ENCODE measurements at regions not wholly inside any gene's neighbourhood (a gene's known extent, or its start where the extent isn't known, plus 50 kb on each side); places are given as distances from the start of the nearest gene placed in this dataset.

DNA sequence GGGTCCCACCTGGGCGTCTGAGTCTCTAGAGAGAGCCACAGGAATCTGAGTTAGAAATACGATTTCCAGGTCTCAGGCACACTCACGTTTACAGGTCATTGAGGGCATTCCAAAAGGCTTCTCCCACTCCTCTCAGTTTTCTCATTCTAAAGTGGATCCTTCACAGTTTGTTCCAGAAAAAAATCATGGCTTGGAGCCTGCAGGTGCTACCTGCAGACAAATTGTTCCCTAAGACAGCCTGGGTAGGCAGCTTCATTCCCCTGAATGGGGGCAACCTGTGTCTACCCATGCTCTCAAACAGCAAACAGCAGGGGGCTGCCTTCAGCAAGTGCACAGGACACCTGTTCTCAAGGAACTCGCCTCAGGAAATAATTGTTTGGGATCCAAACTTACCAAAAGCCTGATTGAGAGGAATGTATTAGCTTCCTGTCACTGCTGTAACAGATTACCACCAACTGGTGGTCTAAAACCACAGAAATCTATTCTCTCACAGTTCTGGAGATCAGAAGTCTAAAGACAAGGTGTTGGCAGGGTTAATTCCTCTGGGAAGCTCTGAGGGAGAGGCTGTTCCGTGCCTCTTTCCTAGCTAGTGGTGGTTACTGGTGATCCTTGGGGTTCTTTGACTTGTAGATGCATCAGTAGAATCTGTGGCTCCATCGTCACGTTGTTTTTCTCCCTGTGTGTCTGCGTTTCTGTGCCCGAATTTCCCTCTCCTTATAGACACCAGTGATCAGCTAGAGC is 117.2 kb downstream of the RAB11FIP2 start:
- no peak overlapping the region for H3K4me3 Mint-ChIP-seq (ENCODE audit: unreplicated experiment)
- H3K9me3 Mint-ChIP-seq (ENCODE audit: unreplicated experiment), result no peaks in the 10 kb centered on the region
- TF ChIP-seq, protein P1, sequence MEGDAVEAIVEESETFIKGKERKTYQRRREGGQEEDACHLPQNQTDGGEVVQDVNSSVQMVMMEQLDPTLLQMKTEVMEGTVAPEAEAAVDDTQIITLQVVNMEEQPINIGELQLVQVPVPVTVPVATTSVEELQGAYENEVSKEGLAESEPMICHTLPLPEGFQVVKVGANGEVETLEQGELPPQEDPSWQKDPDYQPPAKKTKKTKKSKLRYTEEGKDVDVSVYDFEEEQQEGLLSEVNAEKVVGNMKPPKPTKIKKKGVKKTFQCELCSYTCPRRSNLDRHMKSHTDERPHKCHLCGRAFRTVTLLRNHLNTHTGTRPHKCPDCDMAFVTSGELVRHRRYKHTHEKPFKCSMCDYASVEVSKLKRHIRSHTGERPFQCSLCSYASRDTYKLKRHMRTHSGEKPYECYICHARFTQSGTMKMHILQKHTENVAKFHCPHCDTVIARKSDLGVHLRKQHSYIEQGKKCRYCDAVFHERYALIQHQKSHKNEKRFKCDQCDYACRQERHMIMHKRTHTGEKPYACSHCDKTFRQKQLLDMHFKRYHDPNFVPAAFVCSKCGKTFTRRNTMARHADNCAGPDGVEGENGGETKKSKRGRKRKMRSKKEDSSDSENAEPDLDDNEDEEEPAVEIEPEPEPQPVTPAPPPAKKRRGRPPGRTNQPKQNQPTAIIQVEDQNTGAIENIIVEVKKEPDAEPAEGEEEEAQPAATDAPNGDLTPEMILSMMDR (IDR thresholded peaks at IDR 0.05; ENCODE audit: unreplicated experiment), result no peak
- H3K27me3 Mint-ChIP-seq (ENCODE audit: unreplicated experiment), result no peaks in the 10 kb centered on the region
- H3K27ac Mint-ChIP-seq (ENCODE audit: unreplicated experiment), result no peak overlapping the region
- no peak for DNase-seq (ENCODE audit: low spot score)
- H3K36me3 Mint-ChIP-seq (ENCODE audit: low read depth, unreplicated experiment), result no peaks in the 10 kb centered on the region
- H3K4me1 Mint-ChIP-seq (ENCODE audit: unreplicated experiment), result peaks cover 7% of the 10 kb centered on the region

DNA sequence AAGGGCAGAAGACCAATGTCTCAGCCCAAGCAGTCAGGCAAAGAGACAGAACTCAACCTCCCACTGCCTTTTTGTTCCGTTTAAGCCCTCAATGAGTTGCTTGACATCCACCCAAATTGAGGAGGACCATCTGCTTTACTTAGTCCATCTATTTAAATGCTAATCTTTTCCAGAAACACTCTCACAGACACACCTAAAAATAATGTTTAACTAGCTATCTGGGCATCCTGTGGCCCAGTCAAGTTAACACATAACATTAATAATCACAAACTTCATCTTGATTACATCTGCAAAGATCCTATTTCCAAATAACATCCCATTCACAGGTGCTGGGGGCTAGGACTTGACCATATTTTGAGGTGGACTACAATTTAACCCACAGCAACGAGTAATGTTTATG is 115.7 kb downstream of the RAB11FIP2 start:
- Mint-ChIP-seq H3K9me3 (ENCODE audit: unreplicated experiment) (no peaks in the 10 kb centered on the region), H3K36me3 (ENCODE audit: low read depth, unreplicated experiment) (no peaks in the 10 kb centered on the region), H3K27ac (ENCODE audit: unreplicated experiment) (no peak overlapping the region), H3K27me3 (ENCODE audit: unreplicated experiment) (peaks cover 3% of the 10 kb centered on the region), H3K4me1 (ENCODE audit: unreplicated experiment) (peaks cover 7% of the 10 kb centered on the region), H3K4me3 (ENCODE audit: unreplicated experiment) (no peak overlapping the region)
- no peak for DNase-seq (ENCODE audit: low spot score)
- TF ChIP-seq, protein P1 (IDR thresholded peaks at IDR 0.05; ENCODE audit: unreplicated experiment), result no peak

DNA sequence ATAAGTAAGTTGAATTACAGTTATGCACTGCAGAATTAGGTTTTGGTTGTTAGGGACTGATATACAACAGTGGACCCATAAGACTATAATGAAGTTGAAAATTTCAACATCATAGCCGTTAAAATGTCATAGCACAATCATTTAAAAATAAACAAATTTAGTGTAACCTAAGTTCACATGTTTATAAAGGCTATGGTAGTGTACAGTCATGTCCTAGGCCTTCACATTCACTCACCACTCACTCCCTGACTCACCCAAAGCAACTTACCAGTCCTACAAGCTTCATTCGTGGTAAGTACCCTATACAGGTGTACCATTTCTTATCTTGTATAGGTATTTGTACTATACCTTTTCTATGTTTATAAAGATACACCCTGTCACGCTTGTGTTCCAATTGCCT is 113.7 kb downstream of the RAB11FIP2 start:
- Mint-ChIP-seq H3K4me3 (ENCODE audit: unreplicated experiment) (no peak overlapping the region), H3K27ac (ENCODE audit: unreplicated experiment) (no peak overlapping the region), H3K27me3 (ENCODE audit: unreplicated experiment) (peaks cover 3% of the 10 kb centered on the region), H3K9me3 (ENCODE audit: unreplicated experiment) (no peaks in the 10 kb centered on the region), H3K4me1 (ENCODE audit: unreplicated experiment) (peaks cover 2% of the 10 kb centered on the region), H3K36me3 (ENCODE audit: low read depth, unreplicated experiment) (no peaks in the 10 kb centered on the region)
- no peak for DNase-seq (ENCODE audit: low spot score)
- TF ChIP-seq, protein P1 (IDR thresholded peaks at IDR 0.05; ENCODE audit: unreplicated experiment), result no peak

DNA sequence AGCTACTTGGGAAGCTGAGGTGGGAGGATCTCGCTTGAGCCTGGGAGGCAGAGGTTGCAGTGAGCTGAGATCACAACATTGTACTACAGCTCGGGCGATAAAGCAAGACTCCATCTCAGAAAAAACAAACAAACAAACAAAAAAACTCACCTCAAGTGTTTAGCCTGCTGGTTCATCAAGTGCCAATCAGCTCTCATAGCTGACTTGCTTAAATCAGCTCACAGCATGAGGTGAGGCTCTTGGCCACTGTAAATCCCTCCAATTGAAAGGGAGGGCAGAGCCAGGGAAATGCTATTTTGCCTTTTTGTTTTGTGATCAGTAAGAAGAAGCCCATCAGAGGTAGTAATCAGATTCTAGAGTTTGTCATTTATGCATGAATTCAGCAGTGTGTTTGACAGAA is 112.3 kb downstream of the RAB11FIP2 start:
- DNase-seq (ENCODE audit: low spot score), result no peak
- TF ChIP-seq, protein P1 (IDR thresholded peaks at IDR 0.05; ENCODE audit: unreplicated experiment), result no peak
- no peaks in the 10 kb centered on the region for H3K36me3 Mint-ChIP-seq (ENCODE audit: low read depth, unreplicated experiment)
- no peak overlapping the region for H3K4me3 Mint-ChIP-seq (ENCODE audit: unreplicated experiment)
- H3K9me3 Mint-ChIP-seq (ENCODE audit: unreplicated experiment), result no peaks in the 10 kb centered on the region
- no peak overlapping the region for H3K27ac Mint-ChIP-seq (ENCODE audit: unreplicated experiment)
- H3K4me1 Mint-ChIP-seq (ENCODE audit: unreplicated experiment), result peaks cover 2% of the 10 kb centered on the region
- peaks cover 8% of the 10 kb centered on the region for H3K27me3 Mint-ChIP-seq (ENCODE audit: unreplicated experiment)

DNA sequence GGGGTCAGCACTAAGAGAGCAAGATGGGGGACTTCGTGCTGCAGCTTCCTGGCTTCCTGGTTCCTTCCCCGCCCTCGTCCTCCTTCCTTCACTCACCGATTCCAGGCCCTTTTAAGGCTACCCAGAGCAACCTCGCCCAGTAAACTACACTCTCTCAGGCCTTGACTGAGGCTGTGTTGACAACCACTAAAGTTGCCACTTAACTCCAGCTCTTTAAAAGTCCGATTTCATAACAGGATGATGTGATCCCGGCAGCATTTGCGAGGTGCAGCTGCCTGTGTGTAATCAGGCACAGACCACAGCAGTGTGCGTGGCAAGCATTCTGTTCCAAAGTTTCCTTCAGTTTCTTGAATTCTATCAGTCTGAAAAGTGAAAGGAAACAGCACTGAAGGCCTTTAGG is 110.6 kb downstream of the RAB11FIP2 start:
- no peak for DNase-seq (ENCODE audit: low spot score)
- H3K4me3 Mint-ChIP-seq (ENCODE audit: unreplicated experiment), result no peak overlapping the region
- no peaks in the 10 kb centered on the region for H3K36me3 Mint-ChIP-seq (ENCODE audit: low read depth, unreplicated experiment)
- H3K27me3 Mint-ChIP-seq (ENCODE audit: unreplicated experiment), result peaks cover 10% of the 10 kb centered on the region
- H3K9me3 Mint-ChIP-seq (ENCODE audit: unreplicated experiment), result no peaks in the 10 kb centered on the region
- TF ChIP-seq, protein P1 (IDR thresholded peaks at IDR 0.05; ENCODE audit: unreplicated experiment), result no peak
- H3K27ac Mint-ChIP-seq (ENCODE audit: unreplicated experiment), result no peak overlapping the region
- no peaks in the 10 kb centered on the region for H3K4me1 Mint-ChIP-seq (ENCODE audit: unreplicated experiment)

Data from endothelial cell (in vitro differentiated cells).